ENCODE measurements at regions not wholly inside any gene's neighbourhood (a gene's known extent, or its start where the extent isn't known, plus 50 kb on each side); places are given as distances from the start of the nearest gene placed in this dataset.

- TF ChIP-seq CTCF (IDR thresholded peaks at IDR 0.05) (no peak), EP300 (IDR thresholded peaks at IDR 0.05) (no peak), POLR2A (IDR thresholded peaks at IDR 0.05) (no peak)
Observed at GRCh38 chr12:73599268-73599667, 938.4 kb upstream of the ATXN7L3B start.

Measured in tibial nerve (tissue), 4 donors.